ENCODE measurements at regions not wholly inside any gene's neighbourhood (a gene's known extent, or its start where the extent isn't known, plus 50 kb on each side); places are given as distances from the start of the nearest gene placed in this dataset.

DNA sequence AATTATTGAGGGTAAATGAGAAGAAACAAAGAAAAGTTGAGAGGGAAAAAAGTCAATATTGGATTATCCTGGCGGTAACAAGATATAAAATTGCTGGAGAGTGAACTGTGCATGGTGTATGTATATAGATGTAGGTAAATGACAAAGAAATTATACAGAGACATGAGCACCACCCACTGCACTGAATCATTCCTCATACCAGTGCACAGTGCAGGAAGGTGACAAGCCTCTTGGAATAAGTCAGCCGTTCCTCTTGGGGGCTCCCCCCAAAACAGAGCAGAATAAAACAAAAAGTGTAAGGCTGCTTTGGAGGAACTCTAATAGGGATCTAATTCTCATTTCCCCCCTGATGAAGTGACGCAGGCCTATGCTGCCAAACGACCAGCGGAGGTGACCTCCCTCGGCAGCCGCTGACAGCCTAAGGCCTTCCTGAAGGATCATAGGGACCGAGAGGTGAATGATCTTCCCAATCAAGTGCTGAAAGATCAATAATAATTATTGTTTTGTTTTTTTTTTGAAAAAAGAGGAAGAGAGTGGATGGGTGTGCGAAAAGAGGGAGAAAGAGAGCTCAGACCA lies 245.0 kb downstream of the PSAT1 start:
- Histone ChIP-seq H3K4me1 (no peaks in the 10 kb centered on the region), H3K27ac (no peak overlapping the region), H3K27me3 (no peaks in the 10 kb centered on the region), H3K36me3 (no peaks in the 10 kb centered on the region), H3K9me3 (no peaks in the 10 kb centered on the region), H3K4me3 (replicated peaks in 1 of 3) (no peak overlapping the region)
- 87 to 91% methylated on average over 9 of the region's 9 CpGs for WGBS, 2 donors
- DNase-seq: no peak
- TF ChIP-seq POLR2A (IDR thresholded peaks at IDR 0.05): no peak
- no peak for TF ChIP-seq CTCF (IDR thresholded peaks at IDR 0.05)
- intact Hi-C loops (cut with DNase I): no loop called here

GRCh38 chr9:78542491-78543181 lies 245.7 kb downstream of the PSAT1 start:
- no peaks in the 10 kb centered on the region for H3K9me3 ChIP-seq
- 73 to 74% methylated on average over 14 of the region's 14 CpGs for WGBS, 2 donors
- intact Hi-C loops (cut with DNase I): no loop called here
- no peak overlapping the region for H3K4me3 ChIP-seq (replicated peaks in 1 of 3)
- no peak for DNase-seq
- no peaks in the 10 kb centered on the region for H3K4me1 ChIP-seq
- no peaks in the 10 kb centered on the region for H3K27me3 ChIP-seq
- no peaks in the 10 kb centered on the region for H3K36me3 ChIP-seq
- TF ChIP-seq CTCF (IDR thresholded peaks at IDR 0.05) (no peak), POLR2A (IDR thresholded peaks at IDR 0.05) (no peak)
- H3K27ac ChIP-seq: no peak overlapping the region

DNA sequence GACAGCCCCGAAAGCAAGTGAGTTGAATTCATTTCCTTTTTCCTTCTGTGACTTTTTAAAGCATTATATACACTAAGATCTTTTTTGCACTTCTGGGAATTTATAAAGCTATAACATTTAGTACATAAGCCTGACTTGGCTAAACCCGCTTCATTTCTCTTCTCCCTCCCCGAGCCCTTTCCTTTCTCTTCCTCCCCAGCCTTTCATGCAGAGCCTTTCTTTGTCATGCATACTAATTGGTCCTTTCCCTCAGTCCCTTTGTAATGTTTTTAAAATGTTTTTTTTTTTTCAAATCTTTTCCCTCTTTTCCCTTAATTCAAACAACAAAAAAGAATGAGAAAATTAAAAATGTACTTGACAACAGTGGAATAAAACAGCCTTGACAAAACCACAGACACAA lies 246.4 kb downstream of the PSAT1 start:
- Histone ChIP-seq H3K4me3 (replicated peaks in 1 of 3) (no peak overlapping the region), H3K4me1 (no peaks in the 10 kb centered on the region), H3K27me3 (no peaks in the 10 kb centered on the region), H3K9me3 (no peaks in the 10 kb centered on the region), H3K36me3 (no peaks in the 10 kb centered on the region), H3K27ac (no peak overlapping the region)
- intact Hi-C loops (cut with DNase I): no loop called here
- 71 to 86% methylated on average over 3 of the region's 3 CpGs for WGBS, 2 donors
- TF ChIP-seq CTCF (IDR thresholded peaks at IDR 0.05) (no peak), POLR2A (IDR thresholded peaks at IDR 0.05) (no peak)
- DNase-seq: no peak

- Histone ChIP-seq H3K4me3 (replicated peaks in 1 of 3) (no peak overlapping the region), H3K27ac (no peak overlapping the region), H3K27me3 (no peaks in the 10 kb centered on the region), H3K4me1 (no peaks in the 10 kb centered on the region), H3K9me3 (no peaks in the 10 kb centered on the region), H3K36me3 (no peaks in the 10 kb centered on the region)
- DNase-seq: no peak
- WGBS, 2 donors: 90 to 93% methylated on average over 5 of the region's 5 CpGs
- TF ChIP-seq CTCF (IDR thresholded peaks at IDR 0.05) (no peak), POLR2A (IDR thresholded peaks at IDR 0.05) (no peak)
- intact Hi-C loops (cut with DNase I): no loop called here
Measured at GRCh38 chr9:78544230-78544629, 247.3 kb downstream of the PSAT1 start.

GRCh38 chr9:78547831-78548230 lies 250.9 kb downstream of the PSAT1 start:
- Histone ChIP-seq H3K9me3 (no peaks in the 10 kb centered on the region), H3K27ac (no peak overlapping the region), H3K4me3 (replicated peaks in 1 of 3) (no peak overlapping the region), H3K4me1 (peaks cover 3% of the 10 kb centered on the region in 2 donors), H3K27me3 (no peaks in the 10 kb centered on the region), H3K36me3 (no peaks in the 10 kb centered on the region)
- WGBS, 2 donors: 91 to 100% methylated on average over 1 of the region's 1 CpG
- intact Hi-C loops (cut with DNase I): no loop called here
- no peak for DNase-seq
- TF ChIP-seq CTCF (IDR thresholded peaks at IDR 0.05) (no peak), POLR2A (IDR thresholded peaks at IDR 0.05) (no peak)

Data from thyroid gland (tissue), 4 donors.